GM12874 (cell line): ENCODE measurements at regions not wholly inside any gene's neighbourhood (a gene's known extent, or its start where the extent isn't known, plus 50 kb on each side); places are given as distances from the start of the nearest gene placed in this dataset.

Source experiments
- TF ChIP-seq, protein P1 (sequence below): IDR thresholded peaks from 2 replicates; pipeline ENCODE4 v1.5.1; 2011; ENCODE audit warnings: low read depth, mild to moderate bottlenecking, control low read depth, low read length, moderate library complexity; ENCODE audit not compliant: insufficient read depth

DNA sequence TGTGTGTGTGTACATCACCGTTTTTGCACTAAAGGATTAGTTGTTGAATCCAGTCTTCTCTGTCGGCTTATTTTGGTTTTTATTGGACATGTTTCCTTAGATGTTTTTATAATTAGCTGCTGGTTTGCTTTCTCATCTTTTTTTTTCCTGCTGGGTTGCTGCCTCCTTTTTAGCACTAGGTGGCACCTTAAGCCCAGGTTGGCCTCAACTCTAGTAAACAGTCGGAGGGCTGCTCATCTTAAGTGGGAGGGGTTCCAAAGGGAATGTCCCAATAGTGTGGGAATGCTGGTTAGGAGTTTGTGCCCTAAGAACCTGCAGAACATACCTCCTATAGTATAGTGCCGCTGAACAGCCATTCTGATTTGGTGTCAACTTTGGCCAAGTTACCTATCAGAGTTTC, 570.1 kb upstream of the CXADR start:
- TF ChIP-seq, protein P1, sequence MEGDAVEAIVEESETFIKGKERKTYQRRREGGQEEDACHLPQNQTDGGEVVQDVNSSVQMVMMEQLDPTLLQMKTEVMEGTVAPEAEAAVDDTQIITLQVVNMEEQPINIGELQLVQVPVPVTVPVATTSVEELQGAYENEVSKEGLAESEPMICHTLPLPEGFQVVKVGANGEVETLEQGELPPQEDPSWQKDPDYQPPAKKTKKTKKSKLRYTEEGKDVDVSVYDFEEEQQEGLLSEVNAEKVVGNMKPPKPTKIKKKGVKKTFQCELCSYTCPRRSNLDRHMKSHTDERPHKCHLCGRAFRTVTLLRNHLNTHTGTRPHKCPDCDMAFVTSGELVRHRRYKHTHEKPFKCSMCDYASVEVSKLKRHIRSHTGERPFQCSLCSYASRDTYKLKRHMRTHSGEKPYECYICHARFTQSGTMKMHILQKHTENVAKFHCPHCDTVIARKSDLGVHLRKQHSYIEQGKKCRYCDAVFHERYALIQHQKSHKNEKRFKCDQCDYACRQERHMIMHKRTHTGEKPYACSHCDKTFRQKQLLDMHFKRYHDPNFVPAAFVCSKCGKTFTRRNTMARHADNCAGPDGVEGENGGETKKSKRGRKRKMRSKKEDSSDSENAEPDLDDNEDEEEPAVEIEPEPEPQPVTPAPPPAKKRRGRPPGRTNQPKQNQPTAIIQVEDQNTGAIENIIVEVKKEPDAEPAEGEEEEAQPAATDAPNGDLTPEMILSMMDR: no peak

DNA sequence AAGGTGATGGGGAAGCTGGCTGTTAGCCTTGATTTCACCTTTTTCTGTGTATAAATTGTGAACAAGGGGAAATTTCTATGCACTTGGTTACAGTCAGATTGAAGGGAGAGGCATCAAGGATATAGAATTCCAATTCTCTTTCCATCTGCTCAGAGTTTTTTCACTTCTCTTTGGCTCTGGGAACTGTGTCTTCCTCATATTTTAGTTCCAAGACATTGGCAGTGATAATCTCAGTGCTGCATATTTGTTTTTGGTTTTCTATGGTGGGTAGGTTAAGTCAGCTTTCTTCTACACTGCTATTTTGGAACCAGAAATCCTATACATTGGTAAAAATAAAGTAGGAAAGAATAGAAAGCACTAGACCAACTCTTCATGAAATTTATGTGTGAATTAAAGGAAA, 569.6 kb upstream of the CXADR start:
- TF ChIP-seq, protein P1: no peak

DNA sequence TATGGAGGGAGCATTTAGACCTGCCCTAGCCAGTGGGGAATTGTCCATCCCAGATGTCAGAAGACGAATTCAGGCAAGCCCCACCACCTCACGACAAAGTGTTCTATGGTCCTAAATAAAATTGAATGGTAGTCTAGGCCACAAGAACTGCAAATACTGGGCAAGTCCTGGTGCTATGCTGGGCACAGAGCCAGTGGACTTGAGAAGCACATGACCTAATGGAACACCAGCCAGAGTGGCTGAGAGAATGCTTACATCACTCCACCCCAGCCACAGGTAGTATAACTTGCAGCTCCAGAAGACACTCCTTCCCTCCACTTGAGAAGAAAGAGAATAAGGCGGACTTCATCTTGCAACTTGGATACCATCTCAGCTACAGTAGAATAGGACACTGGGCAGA, 567.3 kb upstream of the CXADR start:
- TF ChIP-seq, protein P1: no peak

DNA sequence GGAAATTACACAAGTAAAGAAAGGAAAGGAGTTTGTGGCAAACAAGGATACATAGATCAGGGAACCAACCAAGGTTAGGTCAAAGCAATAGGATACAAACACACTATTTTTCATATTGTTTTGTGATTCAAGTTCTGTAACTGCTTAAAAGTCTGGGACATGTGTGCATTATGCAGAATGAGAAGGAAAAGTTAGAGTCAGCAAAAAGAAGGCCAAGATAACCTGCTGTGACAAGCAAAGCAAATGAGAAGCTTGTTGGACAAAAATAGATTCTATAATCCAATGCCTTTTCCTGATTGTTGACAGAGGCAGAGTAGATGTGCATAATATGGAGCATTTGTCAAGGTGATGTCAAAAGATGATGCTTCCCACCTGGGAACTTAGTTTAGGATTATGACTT, 556.0 kb upstream of the CXADR start:
- TF ChIP-seq, protein P1: no peak

DNA sequence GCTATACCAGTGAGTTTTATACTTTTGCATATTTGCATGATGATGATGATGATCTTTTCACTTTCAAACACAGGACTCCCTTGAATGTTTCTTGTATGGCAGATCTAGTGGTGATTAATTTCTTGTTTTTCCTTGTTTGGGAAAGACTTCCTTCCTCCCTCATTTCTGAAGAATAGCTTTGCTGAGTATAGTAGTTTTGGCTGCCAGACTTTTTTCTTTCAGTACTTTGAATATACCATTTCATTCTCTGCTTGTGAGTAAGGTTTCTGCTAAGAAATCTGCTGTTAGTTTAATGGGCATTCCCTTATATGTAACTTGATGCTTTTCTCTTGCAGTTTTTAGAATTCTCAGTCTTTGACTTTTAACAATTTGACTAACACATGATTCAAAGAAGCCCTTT, 547.4 kb upstream of the CXADR start:
- TF ChIP-seq, protein P1: no peak

DNA sequence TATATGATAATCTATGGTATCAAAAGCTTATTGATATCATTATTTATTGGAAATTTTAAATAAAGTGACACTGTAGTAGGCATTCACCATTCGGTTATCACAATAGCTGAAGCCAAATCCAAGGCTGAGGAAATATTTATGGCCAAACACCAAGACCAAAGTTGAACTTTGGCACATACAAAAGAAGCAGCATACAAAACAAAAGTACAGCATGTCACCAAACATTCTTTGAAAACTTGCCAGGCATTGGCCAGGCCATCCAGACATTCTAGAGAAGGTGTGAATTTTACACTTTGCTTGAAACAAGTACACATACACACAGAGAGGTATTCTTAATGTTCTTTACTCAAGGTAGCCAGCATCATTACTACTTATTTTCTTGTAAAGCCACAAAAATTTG, 544.4 kb upstream of the CXADR start:
- TF ChIP-seq, protein P1: no peak

DNA sequence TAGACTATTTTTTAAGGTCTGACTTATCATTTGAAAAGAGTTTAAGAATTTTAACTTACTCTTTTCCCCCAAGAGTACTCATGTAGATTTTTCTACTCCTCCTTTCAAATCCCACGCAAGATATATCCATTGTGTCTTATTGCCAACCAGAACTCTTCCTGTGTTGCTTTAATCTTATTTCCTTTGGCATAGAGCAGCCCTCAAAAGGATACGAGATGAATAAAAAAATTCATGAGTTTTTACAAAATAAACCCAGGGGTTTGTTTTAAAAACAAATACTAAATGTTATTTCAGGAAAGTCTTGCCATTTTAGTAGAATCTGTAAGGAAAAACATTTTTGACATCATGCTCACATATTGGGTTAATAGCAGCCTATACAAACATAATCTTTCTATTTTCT, 543.2 kb upstream of the CXADR start:
- TF ChIP-seq, protein P1: no peak

DNA sequence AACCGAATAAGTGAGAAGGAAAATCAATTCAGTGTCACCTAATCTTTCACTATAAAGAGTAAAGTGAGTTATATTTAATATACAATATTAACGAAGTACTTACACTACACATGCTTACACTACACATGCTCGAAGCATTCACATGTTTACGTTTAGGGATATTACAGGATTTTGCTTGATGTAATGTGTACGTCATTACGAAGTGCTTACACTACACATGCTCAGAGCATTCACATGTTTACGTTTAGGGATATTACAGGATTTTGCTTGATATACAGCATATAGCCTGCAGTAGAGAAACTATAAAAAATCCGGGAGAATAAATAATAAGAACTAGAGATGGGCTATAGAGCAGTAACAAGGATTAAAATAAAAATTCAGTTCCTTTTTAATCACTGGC, 538.8 kb upstream of the CXADR start:
- TF ChIP-seq, protein P1: no peak
